NCI-H2107 treated with DMSO at 0.1 percent for 48 hours (cell line): ENCODE measurements at regions not wholly inside any gene's neighbourhood (a gene's known extent, or its start where the extent isn't known, plus 50 kb on each side); places are given as distances from the start of the nearest gene placed in this dataset.
"Not testable (repeated sequence)": the region's sequence is repeated elsewhere in the genome, so short reads cannot be mapped to it uniquely, and the experiment has no call there.

Experiments
- DNase-seq: peaks from one replicate; lab custom pipeline; 2025; ENCODE audit not compliant: unreplicated experiment; lab: John Stamatoyannopoulos, UW

DNA sequence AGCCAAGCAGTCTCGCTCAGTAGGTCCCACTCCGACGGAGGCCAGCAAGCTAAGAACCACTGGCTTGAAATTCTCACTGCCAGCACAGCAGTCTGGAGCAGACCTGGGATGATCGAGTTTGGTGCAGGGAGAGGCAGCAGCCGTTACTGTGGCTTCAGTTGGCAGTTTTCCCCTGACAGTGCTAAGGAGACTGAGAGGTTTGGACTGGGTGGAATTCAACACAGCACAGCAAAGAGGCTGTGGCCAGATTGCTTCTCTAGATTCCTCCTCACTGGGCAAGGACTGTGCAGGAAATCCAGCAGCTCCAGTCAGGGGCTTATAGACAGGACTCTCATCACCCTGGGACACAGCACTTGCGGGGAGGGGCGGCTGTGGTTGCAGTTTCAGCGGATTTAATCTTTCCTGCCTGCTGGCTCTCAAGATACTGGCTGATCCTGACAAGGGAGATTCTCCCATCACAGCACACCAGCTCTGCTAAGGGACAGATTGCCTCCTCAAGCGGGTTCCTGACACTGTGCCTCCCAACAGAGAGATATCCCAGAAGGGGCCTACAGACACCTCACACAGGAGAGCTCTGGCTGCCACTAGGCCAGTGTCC, 122.1 kb downstream of the YIPF5 start:
- DNase-seq, result no peak

GRCh38 chr5:144055391-144055790, 115.1 kb downstream of the YIPF5 start:
- DNase-seq, result not testable (repeated sequence)

GRCh38 chr5:144060091-144060490, 110.4 kb downstream of the YIPF5 start:
- not testable (repeated sequence) for DNase-seq

GRCh38 chr5:144060598-144060997, 109.9 kb downstream of the YIPF5 start:
- no peak for DNase-seq

- no peak for DNase-seq
These were observed 104.7 kb downstream of the YIPF5 start for GRCh38 chr5:144065786-144066185.

DNA sequence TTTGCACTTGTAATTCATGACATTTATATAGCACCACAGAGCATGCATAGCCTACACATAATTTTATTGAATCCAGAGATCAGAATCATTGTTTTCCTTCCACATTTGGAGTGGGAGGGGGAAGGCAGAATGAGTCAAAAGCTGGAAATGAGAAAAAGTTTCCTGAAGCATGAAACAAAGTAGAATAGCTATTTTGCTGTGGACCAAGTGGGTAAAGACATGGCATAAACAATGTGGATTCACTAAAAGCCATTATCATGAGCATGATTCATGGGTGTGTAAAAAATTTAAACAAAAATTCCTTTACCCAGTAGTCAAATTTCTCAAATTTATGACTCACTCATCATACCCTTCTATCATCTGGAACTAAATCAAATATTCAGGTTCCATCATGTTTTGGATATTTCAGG, 97.9 kb downstream of the YIPF5 start:
- no peak for DNase-seq

DNA sequence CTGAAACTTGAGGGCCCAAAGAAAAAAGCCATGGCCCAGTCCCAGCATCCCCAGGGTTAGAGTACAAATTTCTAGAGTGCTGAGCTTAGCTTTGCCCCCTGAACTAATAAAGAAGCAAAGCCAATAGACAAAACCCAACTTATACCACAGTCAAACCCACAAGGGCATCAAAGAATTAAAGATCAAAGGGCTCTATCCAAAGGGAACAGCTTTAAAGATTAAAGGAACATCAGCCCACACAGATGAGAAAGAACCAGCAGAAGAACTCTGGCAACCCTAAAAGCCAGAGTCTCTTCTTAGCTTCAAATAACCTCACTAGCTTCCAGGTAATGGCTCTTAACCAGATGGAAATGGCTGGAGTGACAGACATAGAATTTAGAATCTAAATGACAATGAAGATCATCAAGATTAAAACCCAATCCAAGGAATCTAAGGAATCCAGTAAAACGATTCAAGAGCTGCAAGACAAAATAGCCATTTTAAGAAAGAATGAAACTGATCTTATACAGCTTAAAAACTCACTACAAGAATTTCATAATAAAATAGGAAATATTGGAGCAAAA, 93.9 kb downstream of the YIPF5 start:
- DNase-seq, result no peak

GRCh38 chr5:144083185-144083584, 87.3 kb downstream of the YIPF5 start:
- no peak for DNase-seq

- DNase-seq, result no peak
These were observed 85.5 kb downstream of the YIPF5 start for GRCh38 chr5:144084971-144085370.

GRCh38 chr5:144085381-144085780, 85.1 kb downstream of the YIPF5 start:
- DNase-seq, result no peak

GRCh38 chr5:144086295-144086694, 84.2 kb downstream of the YIPF5 start:
- no peak for DNase-seq

DNA sequence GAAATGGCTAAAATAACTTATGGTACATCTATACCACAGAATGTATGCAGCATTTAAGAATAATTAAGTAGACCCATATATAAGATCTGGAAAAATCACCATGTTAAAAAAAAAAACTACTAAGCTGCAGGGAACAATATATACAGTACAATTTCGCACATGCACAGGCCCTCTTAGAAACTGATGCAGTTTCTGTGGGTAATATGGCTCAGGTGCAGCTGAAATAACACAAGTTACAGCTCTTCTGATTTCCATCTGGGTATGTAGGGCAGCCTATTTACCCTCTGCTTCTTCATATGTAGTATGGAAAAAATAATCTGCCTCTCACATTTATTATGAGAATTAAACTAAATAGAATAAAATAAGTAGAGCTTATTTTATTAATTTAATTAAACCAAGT, 82.9 kb downstream of the YIPF5 start:
- DNase-seq, result no peak

- no peak for DNase-seq
These were observed 82.0 kb downstream of the YIPF5 start for GRCh38 chr5:144088206-144089064.

DNA sequence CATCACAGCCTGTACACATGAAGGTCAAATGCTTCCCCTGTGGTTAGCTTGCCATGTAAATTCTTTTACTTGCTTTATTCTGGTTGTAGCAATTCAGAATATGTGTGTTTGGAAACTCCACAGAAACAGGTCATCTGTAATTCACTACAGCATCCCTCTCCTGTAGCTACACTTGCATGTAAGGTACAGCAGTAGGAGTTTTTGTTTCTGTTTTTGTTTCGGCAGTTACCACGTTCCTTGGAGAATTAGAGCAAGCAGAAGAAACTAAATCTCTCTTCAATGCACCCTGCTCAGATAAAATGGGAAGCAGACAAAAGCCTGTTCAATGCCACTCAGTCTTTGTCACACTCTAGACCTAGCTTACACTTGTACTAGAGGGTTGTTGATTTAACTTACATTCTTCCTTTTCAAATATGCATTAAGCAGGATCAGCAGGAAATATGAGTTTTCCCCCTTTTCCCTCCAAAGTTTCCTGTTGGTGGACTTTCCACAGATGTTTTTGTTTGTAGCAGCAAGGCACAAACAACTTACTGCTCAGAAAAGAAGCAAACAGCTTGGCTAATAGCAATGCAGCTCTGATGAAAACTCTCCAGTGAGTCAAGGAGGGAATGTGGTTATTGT, 80.9 kb downstream of the YIPF5 start:
- DNase-seq, result peak; percentile 19

GRCh38 chr5:144092508-144092907, 78.0 kb downstream of the YIPF5 start:
- no peak for DNase-seq

DNA sequence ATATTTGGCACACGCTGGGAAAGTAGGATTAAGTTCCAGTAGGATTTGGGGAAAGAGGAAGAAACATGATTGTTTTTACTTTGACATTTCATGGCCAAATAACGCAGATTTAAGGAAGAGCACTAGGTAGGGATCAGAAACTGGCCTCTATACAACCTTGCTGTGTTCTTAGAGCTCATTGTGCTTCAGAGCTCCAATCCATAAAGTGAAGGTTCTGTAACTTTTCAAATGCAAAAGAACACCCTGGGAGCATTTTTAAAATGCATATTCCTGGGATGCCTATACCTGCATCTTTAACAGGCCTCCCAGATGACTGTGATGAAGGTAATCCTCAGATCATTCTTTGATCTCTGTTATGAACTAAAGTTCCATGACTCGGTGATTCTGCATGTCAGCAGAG, 77.1 kb downstream of the YIPF5 start:
- no peak for DNase-seq

DNA sequence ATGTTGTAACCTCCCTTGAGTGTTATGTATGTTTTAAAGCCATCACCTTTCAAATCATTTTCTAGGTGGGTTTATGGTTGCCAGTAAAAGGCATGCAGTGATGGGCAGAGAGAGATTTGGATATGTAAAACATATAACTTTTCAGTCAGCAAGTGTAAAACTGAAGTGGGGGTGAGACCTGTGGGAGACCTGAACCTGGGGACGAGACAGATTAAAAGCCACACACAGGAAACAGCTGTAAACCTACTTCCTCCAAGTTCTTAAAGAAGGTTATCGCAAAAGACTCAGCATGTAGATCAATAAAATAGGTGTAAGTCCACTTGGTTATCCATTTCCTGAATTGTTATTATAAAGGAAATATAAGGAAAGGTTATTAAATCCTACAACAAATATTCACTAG, 76.6 kb downstream of the YIPF5 start:
- DNase-seq, result no peak

DNA sequence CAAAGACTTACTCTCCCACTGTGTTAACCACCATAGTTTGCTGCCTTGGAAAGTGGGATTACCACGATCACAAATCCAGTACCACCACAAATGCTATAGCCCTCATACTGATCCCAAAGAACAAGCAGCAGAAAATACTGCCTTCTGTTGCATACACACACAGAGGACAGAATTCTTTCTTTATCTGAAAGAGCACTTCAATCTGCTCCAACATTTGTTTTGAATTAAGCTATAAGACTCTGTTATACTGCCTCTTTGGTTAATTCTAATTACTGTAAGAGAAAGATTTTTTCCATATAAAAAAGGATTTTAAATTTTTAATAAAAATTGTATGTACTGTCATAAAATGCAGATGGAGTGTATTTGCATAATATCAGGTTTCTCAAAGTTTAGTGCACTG, 69.8 kb downstream of the YIPF5 start:
- DNase-seq, result no peak

DNA sequence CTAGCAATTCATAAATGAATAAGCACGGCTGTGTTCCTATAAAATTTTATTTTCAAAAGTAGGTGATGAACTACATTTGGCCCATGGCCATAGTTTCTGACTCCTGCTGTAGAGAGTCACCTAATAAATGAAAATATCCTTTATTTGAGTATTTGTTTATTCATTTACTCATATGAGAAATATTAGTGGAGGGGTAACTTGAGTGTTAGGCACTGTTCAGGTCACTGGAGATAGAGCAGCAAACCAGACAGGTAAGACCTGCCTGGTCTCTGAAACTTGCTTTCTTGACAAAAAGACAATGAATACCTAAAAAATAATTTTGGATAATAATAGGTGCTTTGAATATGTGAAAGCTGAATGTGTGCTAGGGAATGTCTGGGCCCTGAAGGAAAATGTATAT, 68.8 kb downstream of the YIPF5 start:
- no peak for DNase-seq

GRCh38 chr5:144102361-144102760, 68.1 kb downstream of the YIPF5 start:
- no peak for DNase-seq

- DNase-seq, result no peak
These were observed 67.5 kb downstream of the YIPF5 start for GRCh38 chr5:144102979-144103378.
